ENCODE measurements at regions not wholly inside any gene's neighbourhood (a gene's known extent, or its start where the extent isn't known, plus 50 kb on each side); places are given as distances from the start of the nearest gene placed in this dataset.

- CTCF ChIA-PET, result interaction anchor here (1.1 kb wide), 1 partner anchor 10 kb away, joined by 6 read pairs; no protein-coding TSS in a partner anchor
- no peak for DNase-seq (ENCODE audit: low read depth, low spot score)
- H3K9me3 ChIP-seq (ENCODE audit: control insufficient read depth, insufficient read depth, low read length), result peaks cover 7% of the 10 kb centered on the region; the same call in 1 of the 2 replicates
Measured at GRCh38 chr5:163357636-163358035, 79.8 kb upstream of the CCNG1 start.

GRCh38 chr5:163360656-163361055 lies 76.7 kb upstream of the CCNG1 start:
- no peaks in the 10 kb centered on the region for H3K27me3 ChIP-seq (ENCODE audit: control insufficient read depth, insufficient read depth, low read length)
- H3K4me3 ChIP-seq (ENCODE audit: low read depth, low read length), result no peak overlapping the region
- ChIA-PET CTCF (no interaction called here), POLR2A (no interaction called here)
- no peak overlapping the region for H3K27ac ChIP-seq (ENCODE audit: low read depth, low read length)
- no peak for DNase-seq (ENCODE audit: low read depth, low spot score)
- TF ChIP-seq CTCF (IDR thresholded peaks at IDR 0.05; ENCODE audit: low read depth, low read length), result no peak
- H3K9me3 ChIP-seq (ENCODE audit: control insufficient read depth, insufficient read depth, low read length), result peaks cover 10% of the 10 kb centered on the region; the same call in 1 of the 2 replicates

More at GRCh38 chr5:163357636-163358035, 79.8 kb upstream of the CCNG1 start:
- TF ChIP-seq CTCF (IDR thresholded peaks at IDR 0.05; ENCODE audit: low read depth, low read length), result no peak
- POLR2A ChIA-PET, result no interaction called here
- no peaks in the 10 kb centered on the region for H3K27me3 ChIP-seq (ENCODE audit: control insufficient read depth, insufficient read depth, low read length)
- H3K27ac ChIP-seq (ENCODE audit: low read depth, low read length), result no peak overlapping the region
- no peak overlapping the region for H3K4me3 ChIP-seq (ENCODE audit: low read depth, low read length)

- DNase-seq (ENCODE audit: low read depth, low spot score), result no peak
- TF ChIP-seq CTCF (IDR thresholded peaks at IDR 0.05; ENCODE audit: low read depth, low read length), result no peak
- Histone ChIP-seq H3K27me3 (ENCODE audit: control insufficient read depth, insufficient read depth, low read length) (no peaks in the 10 kb centered on the region), H3K4me3 (ENCODE audit: low read depth, low read length) (no peak overlapping the region), H3K9me3 (ENCODE audit: control insufficient read depth, insufficient read depth, low read length) (peaks cover 5% of the 10 kb centered on the region; the same call in 1 of the 2 replicates), H3K27ac (ENCODE audit: low read depth, low read length) (no peak overlapping the region)
- POLR2A ChIA-PET, result no interaction called here
- CTCF ChIA-PET, result no interaction called here
Measured at GRCh38 chr5:163361450-163361849, 75.9 kb upstream of the CCNG1 start.

GRCh38 chr5:163362840-163363371 lies 74.5 kb upstream of the CCNG1 start:
- TF ChIP-seq CTCF (IDR thresholded peaks at IDR 0.05; ENCODE audit: low read depth, low read length), result no peak
- Histone ChIP-seq H3K27ac (ENCODE audit: low read depth, low read length) (no peak overlapping the region), H3K27me3 (ENCODE audit: control insufficient read depth, insufficient read depth, low read length) (no peaks in the 10 kb centered on the region), H3K4me3 (ENCODE audit: low read depth, low read length) (no peak overlapping the region), H3K9me3 (ENCODE audit: control insufficient read depth, insufficient read depth, low read length) (peaks cover 5% of the 10 kb centered on the region; the same call in 1 of the 2 replicates)
- CTCF ChIA-PET, result interaction anchor here (0.5 kb wide), 1 partner anchor 16 kb away, joined by 4 read pairs; no protein-coding TSS in a partner anchor
- POLR2A ChIA-PET, result no interaction called here
- no peak for DNase-seq (ENCODE audit: low read depth, low spot score)

- TF ChIP-seq CTCF (IDR thresholded peaks at IDR 0.05; ENCODE audit: low read depth, low read length), result no peak
- CTCF ChIA-PET, result no interaction called here
- no peak for DNase-seq (ENCODE audit: low read depth, low spot score)
Measured at GRCh38 chr5:163363389-163363788, 74.0 kb upstream of the CCNG1 start.

More at GRCh38 chr5:163363389-163363788, 74.0 kb upstream of the CCNG1 start:
- H3K4me3 ChIP-seq (ENCODE audit: low read depth, low read length), result no peak overlapping the region
- POLR2A ChIA-PET, result no interaction called here
- peaks cover 5% of the 10 kb centered on the region; the same call in 1 of the 2 replicates for H3K9me3 ChIP-seq (ENCODE audit: control insufficient read depth, insufficient read depth, low read length)
- no peaks in the 10 kb centered on the region for H3K27me3 ChIP-seq (ENCODE audit: control insufficient read depth, insufficient read depth, low read length)
- H3K27ac ChIP-seq (ENCODE audit: low read depth, low read length), result no peak overlapping the region
